SU-DHL-6 (cell line): ENCODE measurements at regions not wholly inside any gene's neighbourhood (a gene's known extent, or its start where the extent isn't known, plus 50 kb on each side); places are given as distances from the start of the nearest gene placed in this dataset.

Experiments used
- EZH2phosphoT487 ChIP-seq: fragments of 200-600 bp; sonication (generic), shearing (Covaris generic); conservative IDR thresholded peaks from 2 replicates; pipeline ENCODE4 v1.6.1; 2018; ENCODE audit warnings: mild to moderate bottlenecking, antibody characterized with exemption, low read length, moderate library complexity, mixed read lengths
- TF ChIP-seq, protein P1 (sequence below): fragments of 200-600 bp; sonication (generic); IDR thresholded peaks from one replicate; pipeline ENCODE4 v1.5.1; 2017; ENCODE audit warnings: antibody characterized with exemption, mild to moderate bottlenecking, low read length, moderate library complexity; ENCODE audit not compliant: insufficient read depth, poor library complexity, severe bottlenecking

DNA sequence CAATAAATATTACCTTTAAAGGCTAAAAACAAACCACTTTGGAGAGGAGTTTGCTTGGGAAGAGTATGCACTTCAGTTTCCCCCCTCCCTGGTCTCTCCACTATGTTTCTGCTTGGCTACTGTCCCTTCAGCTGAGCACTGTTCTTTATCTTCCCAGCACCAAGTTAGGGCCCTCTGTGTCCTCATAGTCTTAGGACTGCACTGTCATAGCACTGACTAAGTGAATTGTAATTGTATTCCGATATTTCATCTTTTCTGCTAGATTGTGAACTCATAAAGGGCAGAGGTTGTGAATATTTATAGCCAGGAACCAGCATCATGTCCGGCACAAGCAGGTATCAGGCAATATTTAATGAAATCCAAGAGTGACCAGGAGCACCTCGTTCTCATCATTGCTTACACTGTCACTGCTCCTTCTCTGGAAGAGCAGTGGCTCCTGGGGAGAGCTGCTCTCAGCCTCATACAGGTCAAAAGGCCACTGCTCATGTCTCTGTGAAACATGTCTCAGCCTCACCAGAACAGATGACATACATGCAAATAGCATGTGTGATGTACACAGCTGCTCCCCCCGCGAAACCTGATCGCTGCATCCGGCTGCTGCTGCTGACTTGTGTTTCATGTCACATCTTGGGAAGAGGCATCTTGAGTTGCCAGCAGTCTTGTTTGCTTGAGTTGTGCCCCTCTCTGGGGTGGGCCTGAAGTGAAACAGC, 279.7 kb upstream of the MSX2 start:
- TF ChIP-seq, protein P1, sequence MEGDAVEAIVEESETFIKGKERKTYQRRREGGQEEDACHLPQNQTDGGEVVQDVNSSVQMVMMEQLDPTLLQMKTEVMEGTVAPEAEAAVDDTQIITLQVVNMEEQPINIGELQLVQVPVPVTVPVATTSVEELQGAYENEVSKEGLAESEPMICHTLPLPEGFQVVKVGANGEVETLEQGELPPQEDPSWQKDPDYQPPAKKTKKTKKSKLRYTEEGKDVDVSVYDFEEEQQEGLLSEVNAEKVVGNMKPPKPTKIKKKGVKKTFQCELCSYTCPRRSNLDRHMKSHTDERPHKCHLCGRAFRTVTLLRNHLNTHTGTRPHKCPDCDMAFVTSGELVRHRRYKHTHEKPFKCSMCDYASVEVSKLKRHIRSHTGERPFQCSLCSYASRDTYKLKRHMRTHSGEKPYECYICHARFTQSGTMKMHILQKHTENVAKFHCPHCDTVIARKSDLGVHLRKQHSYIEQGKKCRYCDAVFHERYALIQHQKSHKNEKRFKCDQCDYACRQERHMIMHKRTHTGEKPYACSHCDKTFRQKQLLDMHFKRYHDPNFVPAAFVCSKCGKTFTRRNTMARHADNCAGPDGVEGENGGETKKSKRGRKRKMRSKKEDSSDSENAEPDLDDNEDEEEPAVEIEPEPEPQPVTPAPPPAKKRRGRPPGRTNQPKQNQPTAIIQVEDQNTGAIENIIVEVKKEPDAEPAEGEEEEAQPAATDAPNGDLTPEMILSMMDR = no peak
- no peak for TF ChIP-seq EZH2phosphoT487
